ENCODE measurements at regions not wholly inside any gene's neighbourhood (a gene's known extent, or its start where the extent isn't known, plus 50 kb on each side); places are given as distances from the start of the nearest gene placed in this dataset.

GRCh38 chr11:116053548-116053919 is 549.3 kb upstream of the CADM1 start:
- Histone ChIP-seq H3K9me3 (no peaks in the 10 kb centered on the region), H3K36me3 (ENCODE audit: low read depth) (no peaks in the 10 kb centered on the region), H3K4me3 (no peak overlapping the region), H3K4me1 (ENCODE audit: low read depth) (no peaks in the 10 kb centered on the region)
- ATAC-seq (no peak), DNase-seq (no peak)
- no peak for TF ChIP-seq CTCF (IDR thresholded peaks at IDR 0.05)
- intact Hi-C loops (cut with DNase I, micrococcal nuclease): no loop called here

- TF ChIP-seq CTCF (IDR thresholded peaks at IDR 0.05): no peak
- ATAC-seq (no peak), DNase-seq (no peak)
- intact Hi-C loops (cut with DNase I, micrococcal nuclease): no loop called here
- H3K4me1 ChIP-seq (ENCODE audit: low read depth): no peaks in the 10 kb centered on the region
- no peaks in the 10 kb centered on the region for H3K36me3 ChIP-seq (ENCODE audit: low read depth)
- H3K4me3 ChIP-seq: no peak overlapping the region
- no peaks in the 10 kb centered on the region for H3K9me3 ChIP-seq
Measured at GRCh38 chr11:116052603-116053547, 548.7 kb upstream of the CADM1 start.

- Histone ChIP-seq H3K4me1 (ENCODE audit: low read depth) (no peaks in the 10 kb centered on the region), H3K4me3 (no peak overlapping the region), H3K36me3 (ENCODE audit: low read depth) (no peaks in the 10 kb centered on the region), H3K9me3 (no peaks in the 10 kb centered on the region)
- ATAC-seq (no peak), DNase-seq (no peak)
- no peak for TF ChIP-seq CTCF (IDR thresholded peaks at IDR 0.05)
- intact Hi-C loops (cut with DNase I, micrococcal nuclease): no loop called here
Measured at GRCh38 chr11:116051494-116051893, 547.3 kb upstream of the CADM1 start.

GRCh38 chr11:116049383-116049782 is 545.2 kb upstream of the CADM1 start:
- intact Hi-C loops (cut with DNase I, micrococcal nuclease): no loop called here
- Histone ChIP-seq H3K36me3 (ENCODE audit: low read depth) (no peaks in the 10 kb centered on the region), H3K4me1 (ENCODE audit: low read depth) (no peaks in the 10 kb centered on the region), H3K9me3 (no peaks in the 10 kb centered on the region), H3K4me3 (no peak overlapping the region)
- TF ChIP-seq CTCF (IDR thresholded peaks at IDR 0.05): no peak
- DNase-seq (no peak), ATAC-seq (no peak)

- H3K4me1 ChIP-seq (ENCODE audit: low read depth): no peaks in the 10 kb centered on the region
- no peaks in the 10 kb centered on the region for H3K9me3 ChIP-seq
- ATAC-seq: no peak
- intact Hi-C loops (cut with DNase I, micrococcal nuclease): no loop called here
- H3K36me3 ChIP-seq (ENCODE audit: low read depth): no peaks in the 10 kb centered on the region
- H3K4me3 ChIP-seq: no peak overlapping the region
- DNase-seq: no peak
- no peak for TF ChIP-seq CTCF (IDR thresholded peaks at IDR 0.05)
Measured at GRCh38 chr11:116046127-116046526, 541.9 kb upstream of the CADM1 start.
